ENCODE measurements at regions not wholly inside any gene's neighbourhood (a gene's known extent, or its start where the extent isn't known, plus 50 kb on each side); places are given as distances from the start of the nearest gene placed in this dataset.

GRCh38 chr6:18668994-18669393 lies 281.8 kb downstream of the RNF144B start:
- Histone ChIP-seq H3K27me3 (no peaks in the 10 kb centered on the region), H3K36me3 (no peaks in the 10 kb centered on the region), H3K4me3 (no peak overlapping the region), H3K27ac (replicated peaks in 1 of 4) (no peak overlapping the region), H3K4me1 (no peaks in the 10 kb centered on the region), H3K9me3 (no peaks in the 10 kb centered on the region)
- intact Hi-C loops (cut with DNase I) = no loop called here
- WGBS = 83% methylated on average over 3 of the region's 3 CpGs
- no peak for TF ChIP-seq EP300 (IDR thresholded peaks at IDR 0.05)
- TF ChIP-seq, protein P1, sequence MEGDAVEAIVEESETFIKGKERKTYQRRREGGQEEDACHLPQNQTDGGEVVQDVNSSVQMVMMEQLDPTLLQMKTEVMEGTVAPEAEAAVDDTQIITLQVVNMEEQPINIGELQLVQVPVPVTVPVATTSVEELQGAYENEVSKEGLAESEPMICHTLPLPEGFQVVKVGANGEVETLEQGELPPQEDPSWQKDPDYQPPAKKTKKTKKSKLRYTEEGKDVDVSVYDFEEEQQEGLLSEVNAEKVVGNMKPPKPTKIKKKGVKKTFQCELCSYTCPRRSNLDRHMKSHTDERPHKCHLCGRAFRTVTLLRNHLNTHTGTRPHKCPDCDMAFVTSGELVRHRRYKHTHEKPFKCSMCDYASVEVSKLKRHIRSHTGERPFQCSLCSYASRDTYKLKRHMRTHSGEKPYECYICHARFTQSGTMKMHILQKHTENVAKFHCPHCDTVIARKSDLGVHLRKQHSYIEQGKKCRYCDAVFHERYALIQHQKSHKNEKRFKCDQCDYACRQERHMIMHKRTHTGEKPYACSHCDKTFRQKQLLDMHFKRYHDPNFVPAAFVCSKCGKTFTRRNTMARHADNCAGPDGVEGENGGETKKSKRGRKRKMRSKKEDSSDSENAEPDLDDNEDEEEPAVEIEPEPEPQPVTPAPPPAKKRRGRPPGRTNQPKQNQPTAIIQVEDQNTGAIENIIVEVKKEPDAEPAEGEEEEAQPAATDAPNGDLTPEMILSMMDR (IDR thresholded peaks at IDR 0.05) = no peak
- TF ChIP-seq POLR2AphosphoS5 (IDR thresholded peaks at IDR 0.05) = no peak
- no peak for TF ChIP-seq POLR2A (IDR thresholded peaks at IDR 0.05; ENCODE audit: low read depth)
- DNase-seq (ENCODE audit: extremely low spot score) = no peak

DNA sequence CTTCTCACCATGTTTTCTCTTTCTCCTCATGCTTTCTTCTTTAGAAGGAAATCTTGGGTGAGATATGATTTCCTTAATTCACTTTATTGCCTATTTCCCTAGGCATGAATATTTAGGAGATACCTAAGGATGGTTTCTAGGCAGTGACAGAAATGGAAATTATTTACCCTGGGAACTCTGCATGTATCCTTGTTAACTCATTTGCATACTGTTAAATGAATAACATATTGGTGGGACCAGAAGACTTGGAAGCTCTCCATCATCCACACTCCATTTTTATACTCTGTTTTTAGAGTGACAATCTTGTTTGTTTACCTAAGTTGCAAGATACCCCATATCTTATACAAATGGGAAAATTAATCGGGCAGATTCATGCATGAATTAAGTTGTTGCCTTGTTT lies 285.7 kb downstream of the RNF144B start:
- no peaks in the 10 kb centered on the region for H3K36me3 ChIP-seq
- H3K27me3 ChIP-seq = no peaks in the 10 kb centered on the region
- H3K4me1 ChIP-seq = no peaks in the 10 kb centered on the region
- no peaks in the 10 kb centered on the region for H3K9me3 ChIP-seq
- no peak overlapping the region for H3K4me3 ChIP-seq
- H3K27ac ChIP-seq (replicated peaks in 1 of 4) = no peak overlapping the region
- no peak for DNase-seq (ENCODE audit: extremely low spot score)
- intact Hi-C loops (cut with DNase I) = no loop called here
- whole genome bisulfite sequencing = 81% methylated on average over 1 of the region's 1 CpG
- TF ChIP-seq, protein P1 (IDR thresholded peaks at IDR 0.05) = no peak
- no peak for TF ChIP-seq POLR2A (IDR thresholded peaks at IDR 0.05; ENCODE audit: low read depth)

DNA sequence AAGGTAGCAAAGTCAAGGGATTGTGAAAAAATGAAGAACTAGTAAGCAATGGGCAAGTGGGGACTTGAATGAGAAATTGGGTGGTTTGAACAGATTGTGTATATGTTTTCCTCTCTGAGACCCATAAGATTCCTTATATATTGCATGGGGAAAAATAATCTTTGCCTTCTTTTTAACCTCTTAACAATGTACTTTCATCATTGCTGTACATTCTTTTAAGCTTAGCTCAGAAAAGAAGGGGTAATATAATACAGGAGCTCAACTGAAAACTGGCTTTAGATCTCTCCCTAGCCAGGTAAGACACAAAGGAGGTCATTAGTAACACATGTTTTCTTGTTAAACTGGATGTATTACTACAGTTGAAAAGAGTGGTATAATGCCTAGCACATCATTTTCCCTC lies 287.2 kb downstream of the RNF144B start:
- no peaks in the 10 kb centered on the region for H3K4me1 ChIP-seq
- H3K36me3 ChIP-seq = no peaks in the 10 kb centered on the region
- TF ChIP-seq EP300 (IDR thresholded peaks at IDR 0.05) (no peak), POLR2A (IDR thresholded peaks at IDR 0.05; ENCODE audit: low read depth) (no peak), POLR2AphosphoS5 (IDR thresholded peaks at IDR 0.05) (no peak)
- no peak for DNase-seq (ENCODE audit: extremely low spot score)
- H3K9me3 ChIP-seq = no peaks in the 10 kb centered on the region
- H3K4me3 ChIP-seq = no peak overlapping the region
- no peaks in the 10 kb centered on the region for H3K27me3 ChIP-seq
- intact Hi-C loops (cut with DNase I) = no loop called here
- H3K27ac ChIP-seq (replicated peaks in 1 of 4) = no peak overlapping the region

DNA sequence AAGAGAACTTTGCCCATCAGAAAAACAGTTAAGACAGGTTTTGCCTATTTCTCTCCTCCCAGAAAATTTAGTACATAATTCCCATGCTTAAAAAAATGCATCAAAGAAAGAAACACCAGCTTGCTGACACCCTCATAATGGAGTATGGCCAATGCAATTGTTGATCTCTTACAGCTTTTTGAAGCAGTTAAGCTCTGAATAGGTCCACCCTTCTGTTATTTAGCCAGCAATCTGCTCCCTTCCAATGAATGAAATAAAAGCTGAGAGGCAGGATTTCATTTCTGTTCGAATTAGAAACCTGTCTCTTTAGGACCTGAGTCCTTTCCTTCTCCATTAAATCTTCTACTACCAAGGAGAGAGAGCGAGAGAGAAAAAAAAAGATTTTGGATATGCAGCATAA lies 288.7 kb downstream of the RNF144B start:
- TF ChIP-seq EP300 (IDR thresholded peaks at IDR 0.05) (no peak), POLR2A (IDR thresholded peaks at IDR 0.05; ENCODE audit: low read depth) (no peak)
- TF ChIP-seq, protein P1 (IDR thresholded peaks at IDR 0.05) = no peak
- Histone ChIP-seq H3K4me1 (no peaks in the 10 kb centered on the region), H3K4me3 (no peak overlapping the region), H3K9me3 (no peaks in the 10 kb centered on the region), H3K36me3 (no peaks in the 10 kb centered on the region), H3K27ac (replicated peaks in 1 of 4) (no peak overlapping the region), H3K27me3 (no peaks in the 10 kb centered on the region)
- 59% methylated on average over 2 of the region's 2 CpGs for WGBS
- intact Hi-C loops (cut with DNase I) = no loop called here
- no peak for DNase-seq (ENCODE audit: extremely low spot score)

GRCh38 chr6:18676548-18676947 lies 289.4 kb downstream of the RNF144B start:
- Histone ChIP-seq H3K27me3 (no peaks in the 10 kb centered on the region), H3K36me3 (no peaks in the 10 kb centered on the region), H3K4me1 (no peaks in the 10 kb centered on the region), H3K27ac (replicated peaks in 1 of 4) (no peak overlapping the region), H3K4me3 (no peak overlapping the region), H3K9me3 (no peaks in the 10 kb centered on the region)
- intact Hi-C loops (cut with DNase I) = no loop called here
- WGBS = 88% methylated on average over 6 of the region's 7 CpGs
- DNase-seq (ENCODE audit: extremely low spot score) = no peak
- TF ChIP-seq, protein P1 (IDR thresholded peaks at IDR 0.05) = no peak
- no peak for TF ChIP-seq POLR2A (IDR thresholded peaks at IDR 0.05; ENCODE audit: low read depth)
- no peak for TF ChIP-seq EP300 (IDR thresholded peaks at IDR 0.05)
- no peak for TF ChIP-seq POLR2AphosphoS5 (IDR thresholded peaks at IDR 0.05)

All from esophagus muscularis mucosa (tissue), 4 donors.